HG02588 (cell line): ENCODE measurements at regions not wholly inside any gene's neighbourhood (a gene's known extent, or its start where the extent isn't known, plus 50 kb on each side); places are given as distances from the start of the nearest gene placed in this dataset.

Experiments
- ATAC-seq: cut with Tn5 transposase; IDR thresholded peaks from one replicate; pipeline ENCODE4 v1.9.1; 2021; ENCODE audit warnings: mild to moderate bottlenecking, moderate library complexity; ENCODE audit not compliant: unreplicated experiment

DNA sequence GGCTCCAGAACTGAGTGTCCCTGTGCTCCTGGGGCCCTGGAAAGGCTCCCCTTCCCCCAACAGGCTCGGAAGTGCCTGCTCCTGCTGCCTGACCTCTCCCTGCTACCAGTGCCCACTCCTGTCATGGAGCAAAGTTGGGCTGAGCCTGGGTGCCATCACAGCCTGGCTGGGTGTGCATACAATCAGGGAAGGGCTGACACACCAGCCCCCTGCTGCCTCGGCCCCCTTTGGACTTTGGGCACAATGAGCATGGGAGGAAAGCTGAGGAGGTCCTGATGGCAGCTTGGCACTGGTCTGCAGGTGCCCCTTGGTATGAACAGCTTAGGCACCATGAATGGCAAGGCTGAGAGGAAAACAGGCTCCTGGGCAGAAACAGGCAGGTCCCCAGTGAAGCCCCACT, 405.0 kb downstream of the PID1 start:
- no peak for ATAC-seq

DNA sequence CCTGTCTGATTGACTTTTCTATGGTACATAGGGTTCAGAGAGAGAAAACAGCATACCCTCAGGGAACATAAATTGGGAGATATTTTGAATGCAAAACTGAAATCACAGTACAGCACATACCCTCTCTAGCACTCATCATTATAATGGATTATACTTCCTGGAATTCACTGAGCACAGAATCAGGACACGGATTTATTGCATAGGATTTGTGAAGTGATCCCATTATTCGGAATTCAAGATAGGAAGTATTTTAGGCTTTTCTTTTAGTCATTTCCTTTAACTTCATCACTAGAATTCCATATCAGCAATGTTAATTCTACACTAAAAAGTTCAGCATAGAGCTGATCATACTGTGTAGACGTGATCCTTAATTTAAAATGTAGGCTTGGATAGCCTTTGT, 407.0 kb downstream of the PID1 start:
- ATAC-seq, result no peak

DNA sequence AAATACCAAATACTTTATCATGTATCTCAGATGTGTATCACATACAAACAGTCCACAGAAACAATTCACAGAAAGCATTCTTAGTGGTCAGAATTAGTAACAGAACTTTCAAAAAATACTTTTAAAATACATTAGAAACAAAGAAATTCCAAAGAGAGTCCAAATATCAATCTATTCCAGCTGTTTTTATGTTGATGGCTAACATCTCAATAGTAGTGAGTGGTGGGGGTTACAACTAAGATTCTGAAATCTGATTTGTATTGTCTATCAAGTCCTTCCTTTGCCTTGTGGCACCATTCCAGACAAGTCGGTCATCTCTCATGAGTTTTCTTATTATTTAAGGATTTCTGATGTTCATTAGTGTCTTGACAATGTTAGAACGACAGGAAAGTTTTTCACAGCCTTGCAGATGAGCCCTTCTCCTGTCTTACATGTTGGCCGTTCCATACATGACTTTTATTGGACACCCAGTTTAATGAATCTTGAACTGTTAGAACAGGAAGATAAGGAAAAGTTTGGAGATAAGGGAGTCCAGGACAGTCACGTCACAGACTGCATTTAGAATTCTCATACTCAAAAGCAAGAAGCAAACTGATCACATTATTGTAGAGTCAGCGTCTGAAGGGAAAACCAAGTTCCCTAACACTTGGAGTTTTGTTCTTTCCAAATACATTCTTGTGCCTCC, 410.3 kb downstream of the PID1 start:
- no peak for ATAC-seq

DNA sequence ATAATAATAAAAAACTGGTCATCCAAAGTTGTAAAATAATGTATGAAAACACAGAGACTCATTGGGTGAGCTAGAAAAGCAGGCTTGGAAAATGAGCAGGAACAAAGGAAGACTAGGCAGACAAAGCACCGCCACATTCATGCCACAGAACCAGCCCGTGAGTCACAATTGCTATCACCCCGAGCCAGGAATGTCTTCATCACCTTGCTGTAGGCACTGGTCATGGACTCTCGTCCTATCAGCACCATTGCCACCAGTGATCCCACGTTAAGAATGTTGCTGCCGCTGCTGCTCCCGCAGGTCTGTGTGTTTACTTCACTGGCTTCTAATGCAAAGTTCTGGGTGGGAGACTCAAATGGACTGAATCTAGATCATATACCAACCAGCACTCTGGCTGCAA, 417.9 kb downstream of the PID1 start:
- no peak for ATAC-seq

DNA sequence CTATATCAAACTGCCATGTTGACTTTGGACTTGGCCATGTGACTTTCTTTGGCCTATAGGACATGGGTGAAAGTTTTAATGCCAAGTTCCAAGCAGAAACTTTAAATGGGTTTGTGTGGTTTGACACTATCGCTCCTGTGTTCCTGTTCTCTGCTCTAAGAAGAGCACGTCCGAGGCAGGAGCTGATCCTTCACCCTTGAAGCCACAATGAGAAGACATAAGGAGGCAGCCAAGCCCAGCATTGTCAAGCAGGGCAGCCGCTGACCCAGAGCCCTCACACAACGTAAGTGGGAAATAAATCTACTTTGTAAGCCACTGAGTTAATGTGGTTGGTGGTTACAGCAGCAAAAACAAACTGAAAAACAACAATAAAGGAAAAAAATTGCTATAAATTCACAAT, 422.4 kb downstream of the PID1 start:
- no peak for ATAC-seq

DNA sequence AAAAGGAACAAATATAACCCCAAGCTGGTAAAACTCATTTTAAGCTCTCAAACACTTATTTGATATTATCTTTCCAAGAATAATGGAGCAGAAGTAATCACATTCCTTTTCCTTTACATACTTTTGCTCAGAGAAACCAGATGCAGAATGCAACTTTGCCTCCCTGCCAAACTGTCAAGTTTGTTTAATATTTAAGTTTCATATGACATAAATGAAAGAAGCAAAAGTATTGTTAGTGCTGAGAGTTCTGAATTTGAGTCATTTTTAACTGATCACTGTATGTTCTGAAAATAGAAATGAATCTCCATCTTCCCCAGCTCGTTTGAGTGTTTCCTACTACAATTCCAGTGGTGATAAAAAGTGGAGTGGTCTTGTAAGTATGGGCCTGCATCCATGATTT, 423.4 kb downstream of the PID1 start:
- ATAC-seq, result no peak

DNA sequence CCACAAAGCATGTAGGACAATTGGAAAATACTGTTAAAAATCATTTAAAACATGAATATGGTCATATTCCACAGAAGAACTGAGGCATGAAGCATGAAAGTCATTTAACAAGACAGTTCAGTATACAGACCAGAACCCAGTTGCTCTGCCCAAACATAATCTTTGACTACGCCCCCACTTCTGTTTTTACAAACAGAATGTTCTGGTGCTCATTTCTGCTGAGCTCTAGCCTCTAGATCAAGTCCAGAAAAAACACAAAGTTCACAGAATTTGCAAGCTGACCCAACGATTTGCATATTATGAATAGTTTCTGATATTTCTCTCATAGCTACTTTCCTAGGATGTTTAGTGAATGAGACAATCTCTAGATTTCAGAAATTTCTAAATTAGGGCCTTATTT, 424.9 kb downstream of the PID1 start:
- no peak for ATAC-seq

DNA sequence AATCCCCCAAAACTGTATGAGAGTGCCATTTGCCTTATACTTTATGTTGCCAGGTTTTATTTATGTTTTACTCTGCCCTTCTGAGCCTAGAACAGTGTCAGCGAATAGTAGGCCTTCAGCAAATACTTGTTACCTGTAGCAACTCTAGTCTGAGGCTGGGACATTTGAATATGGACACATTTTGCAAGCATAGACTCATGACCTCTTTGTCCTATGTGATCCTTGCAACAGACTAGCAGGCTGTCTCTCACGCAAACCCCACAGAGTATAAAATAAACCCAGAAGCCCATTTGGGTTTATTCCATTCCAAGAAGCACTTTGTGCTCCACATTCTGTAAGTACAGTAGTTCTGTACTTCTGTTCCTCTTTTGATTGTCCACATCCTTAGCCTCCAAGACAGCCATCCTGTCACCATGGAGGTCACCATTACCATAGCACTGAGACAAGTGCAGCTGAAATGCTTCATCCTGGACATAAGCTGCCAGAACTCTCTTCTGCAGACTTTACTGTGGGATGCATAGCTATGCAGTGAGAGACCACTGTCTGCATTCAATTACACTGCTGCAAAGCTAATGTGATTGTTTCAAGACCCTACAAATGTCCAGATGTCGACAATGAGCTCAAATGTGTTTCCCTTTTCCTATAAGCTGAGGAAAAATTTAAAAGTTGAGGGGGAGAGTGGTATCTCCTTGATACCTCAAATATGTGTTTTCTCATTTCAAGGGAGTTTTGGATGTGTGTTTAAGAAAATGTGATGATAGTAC, 425.7 kb downstream of the PID1 start:
- no peak for ATAC-seq

DNA sequence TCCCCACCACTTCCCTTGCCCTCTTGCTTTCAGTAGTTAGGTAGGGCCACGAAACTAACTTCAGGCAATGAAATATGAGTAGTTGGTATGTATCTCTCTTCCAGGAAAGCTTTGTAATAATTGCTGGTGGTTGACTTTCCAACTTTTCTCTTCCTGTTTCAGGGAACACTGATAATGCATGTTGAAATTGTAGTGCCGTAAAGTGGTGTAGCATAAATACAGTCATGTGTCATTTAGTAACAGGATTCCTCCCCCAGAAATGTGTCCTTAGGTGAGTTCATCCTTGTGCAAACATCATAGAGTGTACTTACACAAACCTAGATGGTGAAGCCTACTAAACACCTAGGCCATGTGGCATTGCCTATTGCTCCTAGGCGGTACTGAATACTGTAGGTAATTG, 429.2 kb downstream of the PID1 start:
- no peak for ATAC-seq

DNA sequence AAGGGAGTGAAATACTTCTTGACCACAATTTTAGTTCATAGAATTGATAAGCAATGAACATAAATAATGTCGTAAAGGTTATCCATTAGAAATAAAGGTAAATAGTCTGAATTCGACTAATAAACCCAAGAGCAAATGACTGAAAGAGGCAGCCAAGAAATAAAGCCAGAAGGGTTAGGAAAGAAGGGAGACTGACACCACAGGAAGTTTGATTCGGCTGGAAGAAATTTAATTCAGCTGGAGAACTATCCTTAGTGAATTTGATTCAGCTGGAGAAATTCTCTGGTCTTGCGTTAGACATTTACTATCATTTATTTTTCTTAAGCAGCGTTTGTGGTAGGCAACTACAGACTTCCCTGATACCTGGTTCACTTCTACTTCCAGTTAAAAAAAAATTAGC, 429.6 kb downstream of the PID1 start:
- ATAC-seq, result no peak

DNA sequence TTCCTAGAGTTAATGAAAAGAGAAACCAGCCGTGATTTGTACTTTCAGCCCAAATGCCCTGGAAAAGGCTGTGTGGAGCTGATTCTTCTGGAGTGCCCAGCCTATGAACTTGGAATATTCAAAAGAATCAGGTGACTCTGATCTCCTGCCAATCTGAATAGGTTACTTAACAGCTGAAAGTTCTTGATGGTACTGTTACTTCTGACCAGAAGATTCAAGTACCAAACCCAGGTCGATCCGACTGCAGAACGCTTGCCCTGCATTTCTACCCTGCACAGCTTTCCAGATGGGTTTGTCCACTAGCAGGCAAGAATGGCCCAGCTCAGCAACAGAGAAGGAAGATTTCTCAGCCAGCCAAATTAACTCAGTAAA, 430.4 kb downstream of the PID1 start:
- ATAC-seq, result no peak

DNA sequence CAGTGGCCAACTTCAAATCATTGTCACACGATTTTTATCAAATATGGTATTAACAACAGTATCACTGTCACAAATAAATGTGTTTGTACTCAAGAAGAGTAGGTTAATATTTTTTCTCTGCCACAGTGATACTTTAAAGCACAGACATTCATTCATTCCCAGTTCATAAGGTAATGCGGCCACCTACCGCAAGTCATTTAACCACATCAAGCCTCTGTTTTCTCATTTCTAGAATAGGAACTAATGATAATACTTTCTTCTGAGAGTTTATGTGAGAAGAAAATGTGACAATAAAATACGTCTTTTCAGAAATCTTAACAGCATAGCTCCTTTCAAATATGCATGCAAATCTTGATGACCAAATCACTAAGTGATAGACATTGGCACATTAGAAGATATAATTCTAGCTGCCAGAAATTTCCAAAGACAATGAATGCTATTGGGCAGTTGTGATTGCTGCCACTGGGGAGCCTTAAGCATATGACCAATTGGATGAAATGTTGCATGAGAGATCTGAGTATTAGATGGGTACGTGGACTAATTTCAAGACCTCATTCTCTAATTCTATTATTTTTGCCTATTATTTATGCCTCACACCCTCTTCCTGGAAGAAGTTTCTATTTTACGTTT, 430.9 kb downstream of the PID1 start:
- no peak for ATAC-seq

DNA sequence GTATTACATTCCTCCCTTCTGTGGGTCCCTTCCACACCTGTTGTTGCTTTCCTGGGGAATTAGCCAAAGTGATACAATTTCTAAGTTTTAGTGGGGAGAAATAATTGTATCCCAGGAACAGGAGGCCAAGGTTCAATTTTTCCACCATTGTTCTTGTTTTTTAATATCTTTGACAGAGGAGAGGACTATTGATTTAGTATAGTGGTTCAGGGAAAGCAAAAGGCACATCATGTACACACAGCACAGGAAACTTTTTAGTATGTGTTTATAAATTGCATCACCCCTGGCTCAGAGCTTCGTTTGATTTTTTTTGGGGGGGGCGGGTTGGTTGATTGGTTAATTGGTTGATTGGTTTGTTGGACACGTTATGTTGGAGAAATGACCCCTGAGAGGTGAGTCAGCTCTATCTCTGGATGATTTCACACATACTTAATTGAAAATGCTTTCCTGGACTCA, 431.6 kb downstream of the PID1 start:
- ATAC-seq, result no peak

DNA sequence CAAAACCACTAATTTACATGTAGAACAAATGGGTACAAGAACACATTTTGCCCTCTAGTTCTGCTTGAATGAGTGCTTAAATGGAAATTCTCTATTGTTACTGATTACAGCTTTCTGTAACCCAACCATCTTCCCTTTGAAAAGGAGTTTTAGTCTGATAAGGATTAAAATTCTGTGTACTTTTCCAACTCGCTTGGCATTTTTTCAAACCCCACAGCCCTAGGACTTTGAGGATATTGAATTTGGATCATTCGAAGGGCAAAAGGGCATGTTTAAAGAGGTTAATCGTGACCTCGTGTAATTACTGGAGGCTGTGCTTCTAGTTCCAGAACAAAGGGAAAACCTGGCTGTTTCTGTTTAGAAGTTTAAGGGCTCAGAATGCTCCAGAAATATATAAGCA, 432.3 kb downstream of the PID1 start:
- no peak for ATAC-seq

DNA sequence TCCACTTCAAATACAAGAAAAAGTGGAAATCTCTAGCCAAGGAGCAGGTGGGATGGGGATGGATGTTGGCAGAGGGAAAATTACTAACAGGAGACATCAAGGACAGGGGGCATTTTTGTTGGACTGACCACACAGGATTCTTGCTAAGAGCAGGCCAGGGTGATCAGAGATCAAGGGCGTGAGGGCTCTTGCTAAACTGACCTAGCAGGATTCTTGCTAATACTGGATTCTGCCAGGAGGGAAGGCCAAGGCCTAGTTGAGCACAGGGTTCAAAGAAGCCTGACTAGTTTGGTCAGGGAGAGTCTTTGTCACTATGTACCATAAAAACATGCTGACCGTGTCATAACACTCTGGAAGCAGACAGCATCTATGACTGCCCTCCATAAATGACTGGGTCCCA, 442.7 kb downstream of the PID1 start:
- ATAC-seq, result no peak

DNA sequence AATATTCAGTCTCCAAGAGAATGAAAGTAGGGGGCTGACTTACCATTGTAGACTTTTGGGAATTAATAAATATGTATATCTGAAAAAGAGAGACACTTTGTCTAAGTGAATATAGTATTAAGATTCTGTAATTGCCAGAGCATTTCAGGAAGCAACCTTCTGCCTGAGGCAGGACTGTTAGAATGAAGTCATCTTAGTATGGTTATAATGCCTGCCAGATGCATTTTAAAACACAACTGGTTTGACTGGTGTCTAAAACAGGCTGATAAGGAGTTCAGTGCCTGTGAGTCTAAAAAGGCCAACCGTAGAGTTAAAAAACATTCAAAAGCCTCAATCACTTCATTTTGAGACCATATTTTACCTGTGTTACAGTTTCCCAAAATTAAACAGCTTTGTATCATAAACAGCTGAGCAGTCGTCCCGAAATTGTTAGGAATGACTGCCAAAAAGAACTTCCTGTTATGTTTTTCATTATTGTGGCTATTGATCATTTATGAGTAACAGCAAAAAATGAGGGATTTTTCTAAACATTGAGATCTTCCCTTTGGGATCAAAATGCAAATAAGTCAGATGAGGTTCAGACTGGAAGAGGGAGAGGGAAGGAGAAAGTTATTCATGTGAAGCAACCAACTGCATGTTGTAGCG, 443.9 kb downstream of the PID1 start:
- no peak for ATAC-seq

DNA sequence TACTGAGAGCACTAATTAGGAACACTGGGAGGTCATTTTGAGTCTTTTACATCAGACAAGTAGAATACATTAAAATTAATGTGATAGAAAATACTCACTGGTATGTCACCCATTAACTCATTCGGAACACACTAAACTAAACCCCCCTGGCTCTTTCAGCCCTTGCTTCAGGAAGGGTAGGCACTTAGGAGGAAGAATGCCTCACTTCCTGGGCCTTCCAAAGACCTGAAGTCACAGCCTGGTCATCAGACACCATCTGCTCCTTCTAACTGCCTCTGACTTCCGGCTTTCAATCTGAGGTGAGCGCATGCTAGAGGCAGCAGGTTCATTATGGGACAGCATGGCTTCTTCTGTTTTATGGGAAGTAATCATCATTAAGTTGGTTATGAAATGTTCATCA, 451.4 kb downstream of the PID1 start:
- no peak for ATAC-seq

DNA sequence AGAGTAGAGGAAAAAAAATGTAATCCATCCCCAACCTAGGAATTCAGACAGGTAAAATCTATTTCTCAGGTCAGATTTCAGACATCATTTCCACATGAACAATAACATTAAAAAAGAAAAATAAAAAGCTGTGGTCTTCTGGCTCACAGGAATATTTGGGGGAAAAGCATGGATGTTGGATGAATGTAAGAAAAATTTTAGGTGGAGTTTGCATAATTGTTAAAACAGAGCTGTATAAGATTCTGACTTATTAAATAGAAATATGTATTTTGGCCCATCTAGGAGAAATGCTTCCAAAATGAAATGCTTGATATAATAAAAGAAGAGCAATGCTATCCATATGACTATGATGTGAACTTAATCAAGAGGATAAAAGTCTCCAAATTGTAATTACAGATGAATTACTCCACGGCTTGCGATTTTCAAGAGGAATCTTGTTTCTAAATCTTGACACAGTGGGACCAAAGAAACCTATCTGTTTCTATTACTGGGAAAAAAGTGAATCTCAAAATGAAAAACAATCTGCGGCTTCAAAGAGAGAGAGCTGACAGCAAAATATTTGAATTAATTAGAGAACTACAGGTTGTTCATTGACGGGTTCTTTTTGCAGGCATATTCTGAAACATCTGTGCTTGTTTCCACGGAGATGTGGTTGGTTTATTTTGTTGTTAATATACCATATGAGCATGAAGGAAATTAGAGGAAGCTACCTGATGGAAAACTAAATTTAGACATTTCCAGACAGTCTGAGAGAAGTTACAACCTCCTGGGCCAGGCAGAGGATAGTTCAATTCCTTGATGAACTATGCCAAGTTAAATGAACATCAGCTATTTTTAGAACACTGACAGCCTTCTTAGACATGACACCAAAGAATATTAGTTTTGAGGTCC, 468.7 kb downstream of the PID1 start:
- ATAC-seq, result no peak

DNA sequence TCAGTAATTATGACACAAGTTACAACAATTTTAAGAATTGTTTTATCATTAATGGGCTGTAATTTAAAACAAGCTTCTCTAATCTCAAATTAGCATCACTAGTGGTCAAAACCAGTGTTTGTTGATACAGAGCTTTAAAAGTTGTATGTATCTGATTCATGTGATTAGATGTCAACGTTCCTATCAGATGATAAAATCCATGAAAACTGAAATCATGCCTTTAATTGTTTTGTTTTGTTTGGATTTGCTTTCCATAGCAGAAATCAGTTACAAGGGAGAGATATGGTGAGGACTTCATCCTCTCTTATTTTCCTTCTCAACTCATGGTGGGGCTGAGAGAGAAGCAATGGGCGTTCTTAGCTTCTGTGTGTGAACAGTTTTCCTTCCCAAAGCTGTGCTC, 469.6 kb downstream of the PID1 start:
- ATAC-seq, result no peak

DNA sequence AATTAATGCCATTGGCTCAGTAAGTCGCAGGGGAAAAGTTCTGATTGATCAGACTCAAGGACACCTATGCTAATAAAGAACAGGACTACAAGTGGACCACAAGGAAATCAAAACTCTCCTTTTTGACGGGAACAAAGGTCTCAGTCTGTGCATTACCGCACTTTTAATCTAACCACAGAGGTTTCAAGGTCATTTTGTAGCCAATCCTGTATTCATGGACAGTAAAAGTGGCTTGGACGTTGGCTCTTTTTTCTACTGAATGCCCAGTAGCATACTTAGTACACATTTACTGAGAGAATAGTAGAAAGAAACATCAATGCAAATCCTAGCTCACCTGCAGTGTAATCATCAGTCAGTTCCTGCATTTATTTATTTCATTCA, 471.9 kb downstream of the PID1 start:
- ATAC-seq, result no peak
